HEK293 (cell line): ENCODE measurements at regions not wholly inside any gene's neighbourhood (a gene's known extent, or its start where the extent isn't known, plus 50 kb on each side); places are given as distances from the start of the nearest gene placed in this dataset.

ENCODE experiments used
- CTCF ChIA-PET: fragments of 350-600 bp; formaldehyde crosslinking; extraction: SDS; loops from one replicate; lab custom pipeline; 2021; ENCODE audit warnings: antibody characterized with exemption; lab: Yijun Ruan, JAX
- POLR2A ChIA-PET: fragments of 300-600 bp; formaldehyde crosslinking; extraction: SDS; loops from one replicate; lab custom pipeline; 2020; ENCODE audit warnings: antibody characterized with exemption, inconsistent platforms; lab: Yijun Ruan, JAX
- H3K27ac ChIP-seq: fragments of 200-500 bp; sonication (Bioruptor generic); 2 replicates; pipeline ENCODE4 v1.5.1; 2014; ENCODE audit warnings: low read depth, low read length, control low read depth, inconsistent platforms; ENCODE audit errors: extremely low read depth
- H3K36me3 ChIP-seq, 2 experiments: fragments of 200-500 bp in 1 of 2; sonication (Bioruptor generic) in 1 of 2; 1 replicate in 1 of 2; 2 replicates in 1 of 2; pipeline ENCODE4 v1.5.1; 2014 to 2017; ENCODE audit warnings: inconsistent platforms in 2 of 2, low read length in 2 of 2; ENCODE audit not compliant: control insufficient read depth in 2 of 2, insufficient read depth in 1 of 2
- H3K4me1 ChIP-seq: fragments of 200-500 bp; sonication (Bioruptor generic); 2 replicates; pipeline ENCODE4 v1.5.1; 2014; ENCODE audit warnings: mild to moderate bottlenecking, low read length, inconsistent platforms; ENCODE audit not compliant: control insufficient read depth, insufficient read depth
- H3K4me3 ChIP-seq: 2 replicates; pipeline ENCODE4 v1.5.1; 2011; ENCODE audit warnings: low read depth, mild to moderate bottlenecking, control low read depth, low read length, moderate library complexity
- H3K9me3 ChIP-seq: fragments of 200-500 bp; sonication (Bioruptor generic); 2 replicates; pipeline ENCODE4 v1.5.1; 2014; ENCODE audit warnings: low read depth, low read length, inconsistent platforms; ENCODE audit not compliant: control insufficient read depth, insufficient read depth
- GLIS2 ChIP-seq: fragments of 450-650 bp; formaldehyde crosslinking; IDR thresholded peaks from 2 replicates; pipeline ENCODE4 v1.5.1; 2016; ENCODE audit warnings: missing biosample characterization, missing genetic modification characterization
- OVOL3 ChIP-seq: fragments of 450-650 bp; formaldehyde crosslinking; IDR thresholded peaks from 2 replicates; pipeline ENCODE4 v1.5.1; 2016; ENCODE audit warnings: missing biosample characterization, missing genetic modification characterization
- PRDM6 ChIP-seq: fragments of 450-650 bp; formaldehyde crosslinking; IDR thresholded peaks from 2 replicates; pipeline ENCODE4 v1.5.1; 2017; ENCODE audit warnings: missing biosample characterization, missing genetic modification characterization
- ZBTB1 ChIP-seq: fragments of 450-650 bp; formaldehyde crosslinking; IDR thresholded peaks from 2 replicates; pipeline ENCODE4 v1.5.1; 2016; ENCODE audit warnings: missing biosample characterization, missing genetic modification characterization
- ZBTB7A ChIP-seq: fragments of 450-650 bp; formaldehyde crosslinking; IDR thresholded peaks from 2 replicates; pipeline ENCODE4 v1.5.1; 2016; ENCODE audit warnings: low read depth, missing biosample characterization, missing genetic modification characterization
- ZNF223 ChIP-seq: fragments of 450-650 bp; formaldehyde crosslinking; IDR thresholded peaks from 2 replicates; pipeline ENCODE4 v1.5.1; 2016; ENCODE audit warnings: missing biosample characterization, missing genetic modification characterization
- ZNF366 ChIP-seq: fragments of 450-650 bp; formaldehyde crosslinking; conservative IDR thresholded peaks from 2 replicates; pipeline ENCODE4 v1.5.1; 2016; ENCODE audit warnings: missing biosample characterization, missing genetic modification characterization
- ZNF449 ChIP-seq: fragments of 450-650 bp; formaldehyde crosslinking; IDR thresholded peaks from 2 replicates; pipeline ENCODE4 v1.5.1; 2017; ENCODE audit warnings: missing biosample characterization, mild to moderate bottlenecking, missing genetic modification characterization, moderate library complexity
- ZNF530 ChIP-seq: fragments of 450-650 bp; formaldehyde crosslinking; IDR thresholded peaks from 2 replicates; pipeline ENCODE4 v1.5.1; 2016; ENCODE audit warnings: low read depth, missing biosample characterization, missing genetic modification characterization
- ZNF561 ChIP-seq: fragments of 450-650 bp; IDR thresholded peaks from 2 replicates; pipeline ENCODE4 v1.5.1; 2018; ENCODE audit warnings: missing biosample characterization, missing genetic modification characterization, borderline replicate concordance
- ZNF571 ChIP-seq: fragments of 450-650 bp; formaldehyde crosslinking; IDR thresholded peaks from 2 replicates; pipeline ENCODE4 v1.5.0; 2017; ENCODE audit warnings: missing biosample characterization, missing genetic modification characterization
- ZSCAN23 ChIP-seq: fragments of 450-650 bp; formaldehyde crosslinking; IDR thresholded peaks from 2 replicates; pipeline ENCODE4 v1.5.1; 2016; ENCODE audit warnings: missing biosample characterization, missing genetic modification characterization
- ZSCAN30 ChIP-seq: fragments of 450-650 bp; IDR thresholded peaks from 2 replicates; pipeline ENCODE4 v1.5.1; 2018; ENCODE audit warnings: missing biosample characterization, mild to moderate bottlenecking, missing genetic modification characterization, moderate library complexity
- TF ChIP-seq, protein P1 (sequence below): fragments of 450-650 bp; formaldehyde crosslinking; IDR thresholded peaks from 2 replicates; pipeline ENCODE4 v1.5.1; 2016; ENCODE audit warnings: missing biosample characterization, missing genetic modification characterization
- TF ChIP-seq, protein P2 (sequence below): fragments of 450-650 bp; formaldehyde crosslinking; IDR thresholded peaks from 2 replicates; pipeline ENCODE4 v1.5.1; 2016; ENCODE audit warnings: missing biosample characterization, missing genetic modification characterization
- TF ChIP-seq, protein P3 (sequence below): fragments of 450-650 bp; formaldehyde crosslinking; conservative IDR thresholded peaks from 2 replicates; pipeline ENCODE4 v1.5.1; 2016; ENCODE audit warnings: low read depth, missing biosample characterization, missing genetic modification characterization
- TF ChIP-seq, protein P4 (sequence below): fragments of 450-650 bp; formaldehyde crosslinking; IDR thresholded peaks from 2 replicates; pipeline ENCODE4 v1.5.1; 2016; ENCODE audit warnings: missing biosample characterization, missing genetic modification characterization, borderline replicate concordance

DNA sequence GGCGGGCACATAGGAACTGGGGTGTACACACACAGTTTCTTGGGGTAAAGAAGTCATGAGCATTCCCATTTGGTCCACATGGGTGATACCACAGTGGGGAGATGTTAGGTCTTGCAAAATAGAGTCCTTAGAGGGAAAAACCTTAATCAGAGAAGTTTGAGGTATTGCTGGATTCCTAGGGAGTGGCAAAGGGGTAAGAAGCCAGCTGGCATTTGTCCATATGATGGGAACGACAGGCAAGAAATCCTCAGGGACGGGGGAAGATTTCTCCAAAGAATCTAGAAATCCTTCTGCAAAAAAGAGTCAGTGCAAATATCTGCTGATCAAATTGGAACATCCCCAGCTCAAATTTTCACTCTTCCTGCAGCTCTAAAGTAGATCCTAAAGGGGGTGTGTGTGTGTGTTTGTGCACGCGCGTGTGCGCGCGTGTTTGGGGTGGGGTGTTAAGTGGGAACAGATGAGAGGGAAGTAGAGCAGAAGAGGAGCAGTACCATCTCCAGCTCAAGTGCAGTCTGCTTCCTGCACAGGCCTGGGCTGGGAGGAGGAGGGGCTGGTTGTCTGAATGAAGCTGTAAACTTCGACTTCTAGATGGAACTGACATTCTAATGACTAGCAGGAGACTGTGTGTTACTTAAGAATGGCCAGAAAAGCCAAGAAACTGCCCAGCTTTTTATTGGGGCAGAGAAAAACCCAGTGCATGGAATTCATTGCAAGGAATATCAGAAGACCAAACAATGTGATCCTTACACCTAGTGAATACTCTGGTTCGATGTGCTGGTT, 168.0 kb downstream of the SPP2 start:
- no peak for TF ChIP-seq ZNF530 (tag by site-specific recombination)
- ChIA-PET CTCF (interaction anchor here (0.6 kb wide), 1 partner anchor 140 kb away, joined by 4 read pairs; no protein-coding TSS in a partner anchor), POLR2A (no interaction called here)
- Histone ChIP-seq H3K36me3 (no peaks in the 10 kb centered on the region), H3K27ac (no peak overlapping the region), H3K4me3 (no peak overlapping the region), H3K4me1 (no peaks in the 10 kb centered on the region), H3K9me3 (no peaks in the 10 kb centered on the region)

DNA sequence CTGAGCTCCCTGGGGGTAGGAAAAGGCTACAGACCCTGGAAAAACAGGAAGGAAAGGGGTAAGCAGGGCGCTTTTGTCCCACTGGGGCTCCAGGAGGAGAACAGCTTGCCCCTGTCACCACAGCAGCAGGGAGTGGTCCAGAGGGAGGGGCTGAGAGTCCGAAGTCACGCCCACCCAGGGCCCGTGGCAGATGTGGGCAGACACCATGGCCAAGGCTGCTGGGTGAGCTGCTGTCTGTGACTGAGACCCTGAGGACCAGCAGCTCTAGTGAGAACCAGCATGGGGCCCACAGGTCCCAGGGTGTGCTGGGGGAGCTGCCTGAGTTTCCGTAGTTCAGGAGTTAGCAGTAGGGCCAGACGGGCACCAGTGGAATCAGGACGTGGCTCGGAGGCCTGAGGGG, 162.0 kb downstream of the SPP2 start:
- no peak overlapping the region for H3K27ac ChIP-seq
- H3K4me3 ChIP-seq: no peak overlapping the region
- TF ChIP-seq ZNF366 (no peak), ZBTB7A (no peak), ZNF571 (tag by site-specific recombination) (no peak), ZNF223 (no peak), ZSCAN30 (tag by site-specific recombination) (no peak)
- TF ChIP-seq, protein P1, sequence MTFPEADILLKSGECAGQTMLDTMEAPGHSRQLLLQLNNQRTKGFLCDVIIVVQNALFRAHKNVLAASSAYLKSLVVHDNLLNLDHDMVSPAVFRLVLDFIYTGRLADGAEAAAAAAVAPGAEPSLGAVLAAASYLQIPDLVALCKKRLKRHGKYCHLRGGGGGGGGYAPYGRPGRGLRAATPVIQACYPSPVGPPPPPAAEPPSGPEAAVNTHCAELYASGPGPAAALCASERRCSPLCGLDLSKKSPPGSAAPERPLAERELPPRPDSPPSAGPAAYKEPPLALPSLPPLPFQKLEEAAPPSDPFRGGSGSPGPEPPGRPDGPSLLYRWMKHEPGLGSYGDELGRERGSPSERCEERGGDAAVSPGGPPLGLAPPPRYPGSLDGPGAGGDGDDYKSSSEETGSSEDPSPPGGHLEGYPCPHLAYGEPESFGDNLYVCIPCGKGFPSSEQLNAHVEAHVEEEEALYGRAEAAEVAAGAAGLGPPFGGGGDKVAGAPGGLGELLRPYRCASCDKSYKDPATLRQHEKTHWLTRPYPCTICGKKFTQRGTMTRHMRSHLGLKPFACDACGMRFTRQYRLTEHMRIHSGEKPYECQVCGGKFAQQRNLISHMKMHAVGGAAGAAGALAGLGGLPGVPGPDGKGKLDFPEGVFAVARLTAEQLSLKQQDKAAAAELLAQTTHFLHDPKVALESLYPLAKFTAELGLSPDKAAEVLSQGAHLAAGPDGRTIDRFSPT (tag by site-specific recombination): no peak
- no peaks in the 10 kb centered on the region for H3K4me1 ChIP-seq
- ChIA-PET CTCF (interaction anchor here (0.6 kb wide), 1 partner anchor 764 kb away, joined by 3 read pairs; no protein-coding TSS in a partner anchor), POLR2A (no interaction called here)
- no peaks in the 10 kb centered on the region for H3K9me3 ChIP-seq
- no peaks in the 10 kb centered on the region for H3K36me3 ChIP-seq

DNA sequence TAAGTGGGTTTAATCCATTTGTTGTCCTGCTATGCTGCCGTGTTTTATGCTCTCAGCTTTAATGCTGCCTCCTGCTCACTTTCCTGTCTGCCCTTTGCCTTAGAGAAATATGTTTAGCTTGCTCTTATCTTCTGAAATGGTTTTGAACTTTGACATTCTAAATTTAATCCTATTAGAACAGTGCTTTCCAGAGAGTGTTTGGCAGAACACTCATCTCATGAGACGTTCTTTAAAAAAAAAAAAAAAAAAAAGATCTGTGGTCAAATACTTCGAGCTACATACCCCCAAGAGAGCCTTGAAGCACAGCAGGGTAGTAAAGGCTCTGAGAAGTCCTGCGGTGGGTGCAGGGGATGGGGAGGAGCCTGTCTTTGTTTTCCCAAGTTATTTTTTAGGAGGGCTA, 161.3 kb downstream of the SPP2 start:
- Histone ChIP-seq H3K36me3 (no peaks in the 10 kb centered on the region), H3K9me3 (no peaks in the 10 kb centered on the region), H3K27ac (no peak overlapping the region), H3K4me3 (no peak overlapping the region), H3K4me1 (no peaks in the 10 kb centered on the region)
- POLR2A ChIA-PET: interaction anchor here (0.7 kb wide), 1 partner anchor 910 kb away, joined by 8 read pairs; no protein-coding TSS in a partner anchor
- TF ChIP-seq PRDM6 (no peak), ZNF449 (tag by site-specific recombination) (no peak), OVOL3 (tag by site-specific recombination) (no peak), GLIS2 (tag by site-specific recombination) (no peak), ZNF561 (no peak), ZBTB1 (no peak), ZSCAN23 (tag by site-specific recombination) (no peak)
- TF ChIP-seq, protein P2, sequence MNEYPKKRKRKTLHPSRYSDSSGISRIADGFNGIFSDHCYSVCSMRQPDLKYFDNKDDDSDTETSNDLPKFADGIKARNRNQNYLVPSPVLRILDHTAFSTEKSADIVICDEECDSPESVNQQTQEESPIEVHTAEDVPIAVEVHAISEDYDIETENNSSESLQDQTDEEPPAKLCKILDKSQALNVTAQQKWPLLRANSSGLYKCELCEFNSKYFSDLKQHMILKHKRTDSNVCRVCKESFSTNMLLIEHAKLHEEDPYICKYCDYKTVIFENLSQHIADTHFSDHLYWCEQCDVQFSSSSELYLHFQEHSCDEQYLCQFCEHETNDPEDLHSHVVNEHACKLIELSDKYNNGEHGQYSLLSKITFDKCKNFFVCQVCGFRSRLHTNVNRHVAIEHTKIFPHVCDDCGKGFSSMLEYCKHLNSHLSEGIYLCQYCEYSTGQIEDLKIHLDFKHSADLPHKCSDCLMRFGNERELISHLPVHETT (tag by site-specific recombination): no peak
- TF ChIP-seq, protein P3, sequence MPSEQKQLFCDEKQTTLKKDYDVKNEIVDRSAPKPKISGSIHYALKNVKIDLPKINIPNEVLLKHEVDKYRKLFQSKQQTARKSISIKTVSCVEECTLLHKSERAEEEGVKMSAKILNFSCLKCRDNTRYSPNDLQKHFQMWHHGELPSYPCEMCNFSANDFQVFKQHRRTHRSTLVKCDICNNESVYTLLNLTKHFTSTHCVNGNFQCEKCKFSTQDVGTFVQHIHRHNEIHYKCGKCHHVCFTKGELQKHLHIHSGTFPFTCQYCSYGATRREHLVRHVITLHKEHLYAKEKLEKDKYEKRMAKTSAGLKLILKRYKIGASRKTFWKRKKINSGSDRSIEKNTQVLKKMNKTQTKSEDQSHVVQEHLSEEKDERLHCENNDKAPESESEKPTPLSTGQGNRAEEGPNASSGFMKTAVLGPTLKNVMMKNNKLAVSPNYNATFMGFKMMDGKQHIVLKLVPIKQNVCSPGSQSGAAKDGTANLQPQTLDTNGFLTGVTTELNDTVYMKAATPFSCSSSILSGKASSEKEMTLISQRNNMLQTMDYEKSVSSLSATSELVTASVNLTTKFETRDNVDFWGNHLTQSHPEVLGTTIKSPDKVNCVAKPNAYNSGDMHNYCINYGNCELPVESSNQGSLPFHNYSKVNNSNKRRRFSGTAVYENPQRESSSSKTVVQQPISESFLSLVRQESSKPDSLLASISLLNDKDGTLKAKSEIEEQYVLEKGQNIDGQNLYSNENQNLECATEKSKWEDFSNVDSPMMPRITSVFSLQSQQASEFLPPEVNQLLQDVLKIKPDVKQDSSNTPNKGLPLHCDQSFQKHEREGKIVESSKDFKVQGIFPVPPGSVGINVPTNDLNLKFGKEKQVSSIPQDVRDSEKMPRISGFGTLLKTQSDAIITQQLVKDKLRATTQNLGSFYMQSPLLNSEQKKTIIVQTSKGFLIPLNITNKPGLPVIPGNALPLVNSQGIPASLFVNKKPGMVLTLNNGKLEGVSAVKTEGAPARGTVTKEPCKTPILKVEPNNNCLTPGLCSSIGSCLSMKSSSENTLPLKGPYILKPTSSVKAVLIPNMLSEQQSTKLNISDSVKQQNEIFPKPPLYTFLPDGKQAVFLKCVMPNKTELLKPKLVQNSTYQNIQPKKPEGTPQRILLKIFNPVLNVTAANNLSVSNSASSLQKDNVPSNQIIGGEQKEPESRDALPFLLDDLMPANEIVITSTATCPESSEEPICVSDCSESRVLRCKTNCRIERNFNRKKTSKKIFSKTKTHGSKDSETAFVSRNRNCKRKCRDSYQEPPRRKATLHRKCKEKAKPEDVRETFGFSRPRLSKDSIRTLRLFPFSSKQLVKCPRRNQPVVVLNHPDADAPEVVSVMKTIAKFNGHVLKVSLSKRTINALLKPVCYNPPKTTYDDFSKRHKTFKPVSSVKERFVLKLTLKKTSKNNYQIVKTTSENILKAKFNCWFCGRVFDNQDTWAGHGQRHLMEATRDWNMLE (tag by site-specific recombination): no peak
- TF ChIP-seq, protein P4, sequence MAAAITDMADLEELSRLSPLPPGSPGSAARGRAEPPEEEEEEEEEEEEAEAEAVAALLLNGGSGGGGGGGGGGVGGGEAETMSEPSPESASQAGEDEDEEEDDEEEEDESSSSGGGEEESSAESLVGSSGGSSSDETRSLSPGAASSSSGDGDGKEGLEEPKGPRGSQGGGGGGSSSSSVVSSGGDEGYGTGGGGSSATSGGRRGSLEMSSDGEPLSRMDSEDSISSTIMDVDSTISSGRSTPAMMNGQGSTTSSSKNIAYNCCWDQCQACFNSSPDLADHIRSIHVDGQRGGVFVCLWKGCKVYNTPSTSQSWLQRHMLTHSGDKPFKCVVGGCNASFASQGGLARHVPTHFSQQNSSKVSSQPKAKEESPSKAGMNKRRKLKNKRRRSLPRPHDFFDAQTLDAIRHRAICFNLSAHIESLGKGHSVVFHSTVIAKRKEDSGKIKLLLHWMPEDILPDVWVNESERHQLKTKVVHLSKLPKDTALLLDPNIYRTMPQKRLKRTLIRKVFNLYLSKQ (tag by site-specific recombination): no peak
- CTCF ChIA-PET: no interaction called here
